Fibroblast of peridontal ligament (primary cell): ENCODE measurements at regions not wholly inside any gene's neighbourhood (a gene's known extent, or its start where the extent isn't known, plus 50 kb on each side); places are given as distances from the start of the nearest gene placed in this dataset.
"Not testable (repeated sequence)": the region's sequence is repeated elsewhere in the genome, so short reads cannot be mapped to it uniquely, and the experiment has no call there.

Experiments
- DNase-seq: peaks from one replicate; pipeline ENCODE4 v3.0.0-alpha.2; 2010; ENCODE audit errors: extremely low read depth

DNA sequence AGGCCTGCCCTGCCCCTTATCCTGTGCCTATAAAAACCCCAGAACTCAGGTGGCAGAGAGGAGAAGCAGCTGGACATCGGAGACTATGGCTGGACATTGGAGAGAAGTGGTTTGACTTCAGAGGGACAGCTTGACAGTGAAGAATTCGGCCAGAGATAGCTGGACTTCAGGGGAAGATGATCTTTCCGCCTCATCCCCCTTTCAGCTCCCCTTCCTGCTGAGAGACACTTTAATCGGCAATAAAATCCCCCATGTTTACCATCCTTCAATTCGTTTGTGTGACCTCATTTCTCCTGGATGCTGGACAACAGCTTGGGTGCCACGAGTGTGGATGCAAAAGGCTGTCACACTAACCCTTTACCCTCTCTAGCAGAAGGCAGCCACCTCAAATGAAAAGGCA lies 134.1 kb upstream of the TUT7 start:
- no peak for DNase-seq

DNA sequence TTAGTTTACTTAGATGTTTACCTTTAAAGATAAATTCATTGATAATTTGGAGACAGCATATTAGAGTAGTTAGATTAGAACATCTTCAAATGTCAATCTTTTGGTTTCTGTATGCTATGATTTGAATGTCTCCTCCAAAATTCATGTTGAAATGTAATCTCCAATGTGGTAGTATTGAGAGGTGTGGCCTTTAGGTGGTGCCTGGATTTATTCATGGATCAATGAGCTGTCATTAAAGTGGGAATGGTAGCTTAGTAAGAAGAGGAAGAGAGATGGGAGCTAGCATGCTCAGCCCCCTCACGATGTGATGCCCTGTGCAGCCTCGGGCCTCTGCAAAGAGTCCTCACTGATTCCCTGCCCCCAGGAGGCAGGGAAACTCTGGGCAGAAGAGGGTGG lies 133.6 kb upstream of the TUT7 start:
- no peak for DNase-seq

DNA sequence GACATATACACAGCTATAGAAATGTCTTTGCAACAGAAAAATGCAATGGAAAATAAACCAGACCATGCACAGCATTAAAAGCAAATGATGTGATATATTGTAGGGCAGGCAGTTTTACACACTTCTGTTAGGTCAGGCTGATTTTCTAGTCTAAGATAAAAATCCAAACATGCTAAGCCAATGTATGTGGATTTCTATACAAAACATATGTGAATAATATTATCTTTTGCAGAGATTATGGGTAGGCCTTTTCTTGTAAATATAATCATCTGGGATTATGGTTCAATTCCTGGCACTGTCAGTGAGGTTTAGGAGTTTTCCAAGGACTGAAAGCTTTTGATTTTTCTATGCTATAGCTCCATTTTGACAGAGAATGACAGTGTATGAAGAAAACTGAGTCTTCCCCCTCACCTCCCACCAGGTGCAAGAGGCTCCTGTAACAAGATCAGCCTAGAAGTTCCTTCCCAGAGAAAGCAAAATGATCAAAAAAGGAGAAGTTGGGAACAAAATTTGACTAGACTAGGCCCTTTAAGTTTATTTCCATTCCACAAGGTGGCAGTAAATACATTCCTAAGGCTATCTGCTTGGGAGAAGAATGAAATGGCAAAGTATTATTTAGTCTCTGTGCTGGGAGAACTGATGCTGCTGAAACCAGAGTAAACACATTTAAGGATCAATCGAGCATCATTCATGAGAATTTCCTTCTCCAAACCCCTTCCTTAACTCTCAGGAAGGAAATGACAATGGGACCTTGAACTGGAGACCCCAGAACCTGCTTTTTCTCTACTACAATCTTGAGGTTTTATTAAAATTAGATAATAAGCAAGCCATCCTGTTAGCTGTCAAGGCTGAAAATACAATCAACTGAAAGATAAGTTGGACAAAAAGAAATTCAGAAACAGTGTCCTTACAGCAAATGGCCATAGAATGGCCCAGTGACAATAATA lies 133.0 kb upstream of the TUT7 start:
- DNase-seq = peak; percentile 91

DNA sequence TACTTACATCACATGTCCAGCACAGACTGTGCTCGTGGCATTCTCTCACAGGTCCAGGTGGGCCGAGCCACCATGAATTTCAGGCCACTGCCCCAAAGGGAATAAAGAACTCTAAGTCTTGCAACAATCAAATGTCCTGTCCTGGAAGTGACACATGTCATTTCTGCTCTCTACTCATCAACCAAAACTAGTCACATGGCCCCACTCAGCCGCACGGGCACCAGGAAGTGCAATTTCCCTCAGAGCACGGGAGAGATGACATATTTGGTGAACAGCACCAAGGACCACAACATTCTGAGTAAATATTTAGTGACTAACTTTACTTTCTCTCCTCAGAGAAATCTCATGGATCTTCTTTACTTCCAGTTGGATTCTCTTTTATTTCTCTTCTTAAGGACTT lies 131.1 kb upstream of the TUT7 start:
- no peak for DNase-seq

GRCh38 chr9:86483496-86483895 lies 129.3 kb upstream of the TUT7 start:
- no peak for DNase-seq

- no peak for DNase-seq
Measured at GRCh38 chr9:86481466-86481865, 127.3 kb upstream of the TUT7 start.

GRCh38 chr9:86475255-86475654 lies 121.0 kb upstream of the TUT7 start:
- not testable (repeated sequence) for DNase-seq

DNA sequence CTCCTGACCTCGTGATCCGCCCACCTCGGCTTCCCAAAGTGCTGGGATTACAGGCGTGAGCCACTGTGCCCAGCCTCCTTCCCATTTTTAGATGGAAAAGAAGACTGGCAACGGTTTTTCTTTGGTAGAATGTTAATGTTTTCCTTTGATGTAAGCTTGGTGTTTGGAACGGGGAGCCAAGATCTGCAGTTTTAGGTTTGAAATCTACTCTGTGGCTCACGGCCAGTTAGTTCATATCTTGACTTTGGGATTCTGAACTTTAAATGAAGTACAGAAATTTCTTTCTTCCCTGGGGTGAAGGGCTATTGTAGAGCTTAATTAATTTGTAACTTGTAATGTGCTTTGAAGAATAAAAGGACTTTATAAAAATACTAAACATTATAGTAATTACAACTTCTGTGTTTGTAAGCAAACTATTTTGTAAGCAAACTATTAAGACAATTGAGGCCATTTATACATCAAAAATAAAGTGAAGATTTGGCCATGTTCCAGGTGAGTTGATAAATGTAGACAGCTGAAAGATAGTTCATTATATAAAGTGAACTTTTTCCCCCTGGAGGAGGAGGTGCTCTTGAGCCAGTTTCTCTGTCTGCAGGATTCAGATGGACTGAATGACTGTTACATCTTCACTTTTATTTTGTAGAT lies 117.1 kb upstream of the TUT7 start:
- peak; percentile 50 for DNase-seq

- DNase-seq = peak; percentile 95
Measured at GRCh38 chr9:86470326-86470725, 116.1 kb upstream of the TUT7 start.

DNA sequence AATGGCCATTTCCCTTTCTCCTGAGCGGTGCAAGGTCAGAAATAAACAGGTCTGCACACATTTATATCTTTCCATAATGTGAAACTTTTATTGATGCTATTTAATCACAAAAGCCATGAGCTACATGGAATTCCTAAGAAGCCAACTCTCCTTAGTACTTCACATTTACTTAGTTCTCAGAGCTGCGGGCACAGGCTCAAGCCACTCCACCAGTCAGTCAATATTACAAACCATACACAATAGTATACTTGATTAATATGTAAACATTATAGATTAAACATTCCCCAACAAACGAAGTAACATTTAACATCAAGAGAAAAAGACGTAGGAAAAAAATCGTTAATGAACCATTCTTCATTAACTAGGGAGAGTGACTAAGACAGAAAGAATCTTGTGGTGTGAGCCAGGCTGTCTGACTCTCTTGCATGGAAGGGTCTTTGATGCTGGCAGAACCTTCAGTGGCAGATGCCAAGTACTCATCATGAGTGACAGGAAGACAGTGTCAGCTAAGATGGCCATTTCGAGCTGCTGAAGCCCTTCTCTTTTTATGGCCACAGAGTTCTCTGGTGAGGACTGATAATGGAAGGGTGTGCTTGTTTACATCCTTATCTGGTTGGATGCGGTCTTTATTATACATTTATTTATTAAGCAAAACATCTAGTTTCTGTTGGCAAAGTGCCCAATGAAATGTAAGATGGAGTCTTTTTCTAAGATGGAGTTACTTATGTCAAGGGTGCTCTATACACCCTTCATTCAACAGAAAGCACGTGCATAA lies 115.5 kb upstream of the TUT7 start:
- DNase-seq = no peak

DNA sequence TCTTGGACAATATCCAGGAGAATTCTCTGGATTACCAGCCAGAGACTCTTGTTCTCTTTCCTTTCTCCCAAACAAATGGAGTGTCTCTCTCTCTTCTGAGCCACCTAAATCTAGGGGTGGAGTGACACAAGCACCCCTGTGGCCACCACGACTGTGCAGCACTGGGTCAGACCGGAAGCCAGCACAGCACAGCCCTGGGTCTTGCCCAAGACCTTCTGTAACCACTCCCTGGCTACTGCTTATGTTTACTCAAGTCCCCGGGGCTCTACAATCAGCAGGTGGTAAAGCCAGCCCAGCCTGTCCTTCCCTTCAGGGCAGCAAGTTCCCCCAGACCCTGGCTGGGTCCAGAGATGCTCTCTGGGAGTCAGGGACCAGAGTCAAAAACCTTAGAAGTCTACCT lies 110.0 kb upstream of the TUT7 start:
- no peak for DNase-seq

- DNase-seq = peak; percentile 40
Measured at GRCh38 chr9:86460216-86461002, 106.2 kb upstream of the TUT7 start.

GRCh38 chr9:86459599-86460155 lies 105.5 kb upstream of the TUT7 start:
- DNase-seq = no peak

- no peak for DNase-seq
Measured at GRCh38 chr9:86459191-86459590, 105.0 kb upstream of the TUT7 start.

DNA sequence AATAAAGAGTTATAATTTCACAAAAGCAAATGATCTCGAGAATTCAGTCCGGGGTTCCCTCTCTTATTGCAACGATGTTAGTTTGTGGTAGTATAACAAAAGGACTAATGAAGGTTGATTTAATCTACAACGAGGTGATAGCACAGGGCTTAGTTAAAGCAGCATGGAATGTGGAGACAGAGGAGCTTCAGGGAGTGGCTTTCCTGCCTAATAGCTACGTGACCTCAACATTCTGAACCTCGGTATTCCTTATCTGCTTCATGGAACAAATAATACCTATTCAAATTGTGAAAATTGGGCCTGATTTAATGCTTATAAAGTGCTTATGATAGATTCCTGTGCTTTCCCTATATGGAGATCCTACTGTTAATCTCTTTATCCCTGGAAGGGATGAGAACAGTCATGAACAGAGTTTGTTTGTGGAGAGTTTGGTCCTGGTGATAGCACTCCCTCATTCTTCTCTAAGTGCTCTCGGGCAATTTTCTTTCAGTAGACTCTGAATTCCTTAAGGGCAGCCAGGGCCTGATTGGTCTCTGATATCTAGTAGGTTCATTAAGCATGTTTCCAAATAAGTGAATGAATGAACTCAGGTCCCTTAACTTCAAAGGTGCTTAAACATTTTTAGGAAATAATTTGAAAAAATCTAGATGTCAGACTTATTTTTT lies 104.1 kb upstream of the TUT7 start:
- no peak for DNase-seq

- DNase-seq = no peak
Measured at GRCh38 chr9:86456416-86456815, 102.2 kb upstream of the TUT7 start.

GRCh38 chr9:86454701-86455615 lies 100.7 kb upstream of the TUT7 start:
- peak; percentile 56 for DNase-seq

DNA sequence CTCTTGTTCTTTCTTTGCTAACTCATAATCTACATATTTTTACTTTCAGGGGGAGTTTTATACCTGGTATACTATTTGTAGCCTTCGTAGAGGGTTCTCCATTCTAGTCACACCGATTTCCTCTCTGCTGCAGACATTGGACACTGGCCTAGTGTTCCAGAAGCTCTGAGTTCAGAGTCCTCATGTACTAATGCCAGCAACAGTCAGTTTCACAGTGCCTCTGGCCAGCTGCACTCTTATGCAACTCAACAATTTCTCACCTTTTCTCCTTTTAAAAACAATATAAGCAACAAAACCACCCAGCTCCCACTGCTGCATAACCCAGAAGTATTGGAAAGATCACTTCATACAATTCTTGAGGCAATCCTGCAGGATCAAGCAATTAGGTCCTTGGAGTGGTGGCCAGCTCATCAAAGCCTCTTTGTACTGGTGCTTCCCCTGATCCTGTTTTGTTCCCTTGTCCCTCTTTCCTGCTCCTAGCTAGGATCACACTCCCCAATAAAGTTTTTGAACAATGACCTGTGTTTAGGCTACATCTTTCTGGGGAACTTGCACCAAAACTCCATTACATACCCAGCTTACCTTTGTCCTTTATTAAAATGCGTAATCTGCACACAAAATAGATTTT lies 98.1 kb upstream of the TUT7 start:
- DNase-seq = no peak

- no peak for DNase-seq
Measured at GRCh38 chr9:86449246-86449645, 95.0 kb upstream of the TUT7 start.
